Eye (tissue), 1 donor: ENCODE measurements at regions not wholly inside any gene's neighbourhood (a gene's known extent, or its start where the extent isn't known, plus 50 kb on each side); places are given as distances from the start of the nearest gene placed in this dataset.
"Not testable (repeated sequence)": the region's sequence is repeated elsewhere in the genome, so short reads cannot be mapped to it uniquely, and the experiment has no call there.

Experiments
- DNase-seq: peaks from one replicate; pipeline ENCODE4 v3.0.0-alpha.2; 2015

- peak; percentile 55 for DNase-seq
Measured at GRCh38 chr7:131627735-131628190, 71.3 kb upstream of the PODXL start.

DNA sequence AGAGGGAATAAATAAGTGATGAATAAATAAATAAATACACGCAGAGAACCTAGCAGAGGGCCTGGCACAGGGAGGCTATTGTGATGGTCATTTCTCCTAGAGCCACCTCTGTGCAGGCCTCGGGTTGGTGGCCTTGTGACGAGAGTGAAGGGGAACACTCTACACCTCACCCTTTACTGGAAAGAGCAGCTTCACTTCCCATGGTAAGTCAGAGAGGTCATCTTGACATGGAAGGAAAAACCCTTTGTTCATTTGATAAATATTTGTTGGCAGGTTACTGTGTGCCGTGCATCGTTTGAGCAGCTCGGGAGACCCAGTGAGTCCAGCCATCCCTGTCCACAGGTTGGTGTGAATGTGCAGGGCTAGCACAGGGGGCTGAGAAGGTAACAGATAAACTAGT, 70.2 kb upstream of the PODXL start:
- DNase-seq = no peak

DNA sequence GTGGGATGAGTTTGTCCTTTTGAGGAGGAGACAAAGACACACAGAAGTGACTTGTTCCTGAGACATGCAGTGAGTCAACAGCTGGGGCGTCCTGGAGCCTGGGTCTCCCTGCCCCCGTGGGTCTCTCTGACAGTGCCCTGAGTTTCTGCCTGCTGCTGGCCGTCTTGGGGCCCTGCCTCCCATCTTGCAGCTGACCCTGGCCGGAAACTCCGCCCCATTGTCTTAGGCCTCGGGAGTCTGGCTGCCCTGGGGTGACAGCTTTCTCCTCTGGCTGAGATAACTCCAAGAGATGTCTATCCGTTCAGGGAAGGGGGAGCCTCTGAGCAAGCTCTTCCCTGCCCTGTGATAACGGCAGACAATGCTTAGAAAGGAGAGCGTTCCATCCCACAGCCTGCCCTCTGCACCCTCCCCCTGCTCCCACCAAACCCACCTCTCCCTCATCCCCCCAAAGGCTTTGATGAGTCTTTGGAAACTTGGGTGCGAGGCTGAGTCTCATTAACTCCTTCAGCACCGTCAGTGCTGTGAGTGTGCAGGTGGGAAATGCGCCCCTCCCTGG, 69.5 kb upstream of the PODXL start:
- peak; percentile 70 for DNase-seq

DNA sequence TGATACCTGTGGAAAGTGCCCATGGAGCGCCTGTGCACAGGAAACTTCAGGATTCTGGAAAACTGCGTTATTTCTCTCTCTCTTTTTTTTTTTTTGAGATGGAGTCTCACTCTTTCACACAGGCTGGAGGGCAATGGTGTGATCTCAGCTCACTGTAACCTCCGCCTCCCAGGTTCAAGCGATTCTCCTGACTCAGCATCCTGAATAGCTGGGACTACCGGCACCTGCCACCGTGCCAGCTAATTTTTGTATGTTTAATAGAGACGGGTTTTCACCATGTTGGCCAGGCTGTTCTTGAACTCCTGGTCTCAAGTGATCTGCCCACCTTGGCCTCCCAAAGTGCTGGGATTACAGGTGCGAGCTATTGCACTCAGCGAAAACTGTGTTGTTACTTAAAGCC, 68.9 kb upstream of the PODXL start:
- not testable (repeated sequence) for DNase-seq

DNA sequence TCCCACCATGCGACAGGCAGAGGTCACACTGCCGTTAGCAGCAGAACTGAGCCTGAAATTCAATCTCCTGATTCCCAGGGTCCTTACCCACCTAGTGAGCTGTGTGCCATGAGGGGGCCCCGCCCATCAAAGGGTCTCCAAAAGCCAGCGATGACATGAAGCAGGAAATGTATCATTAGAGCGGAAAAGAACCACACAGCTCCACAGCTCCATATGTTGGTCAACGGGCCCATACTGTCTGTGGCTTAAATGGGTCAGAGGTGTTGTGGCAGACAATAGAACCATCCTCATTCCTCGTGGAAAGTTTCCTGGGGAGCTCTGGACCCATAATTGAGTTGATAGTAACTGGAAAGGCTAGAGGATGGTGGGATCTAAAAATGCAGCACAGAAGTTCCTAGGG, 68.1 kb upstream of the PODXL start:
- DNase-seq = no peak

DNA sequence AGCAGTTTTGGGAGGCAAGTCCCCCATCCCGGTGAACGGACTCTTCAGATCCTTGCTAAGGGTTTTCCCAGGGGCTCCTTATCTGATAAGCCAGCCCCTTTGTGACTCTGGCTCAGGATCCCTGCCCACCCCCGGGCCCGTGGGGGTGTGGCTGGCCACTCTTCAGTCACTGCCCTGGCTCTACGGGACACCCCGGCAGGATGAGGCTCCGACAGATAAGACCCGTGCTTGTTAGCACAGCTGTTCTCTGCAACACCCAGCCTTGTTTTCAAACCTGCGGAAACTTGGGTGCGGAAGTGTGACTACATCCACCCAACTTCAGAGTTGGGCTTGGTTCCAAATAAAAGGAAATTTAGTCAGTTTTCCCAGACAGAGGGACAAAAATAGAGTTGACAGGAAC, 66.7 kb upstream of the PODXL start:
- no peak for DNase-seq

GRCh38 chr7:131621652-131622051, 65.2 kb upstream of the PODXL start:
- no peak for DNase-seq

DNA sequence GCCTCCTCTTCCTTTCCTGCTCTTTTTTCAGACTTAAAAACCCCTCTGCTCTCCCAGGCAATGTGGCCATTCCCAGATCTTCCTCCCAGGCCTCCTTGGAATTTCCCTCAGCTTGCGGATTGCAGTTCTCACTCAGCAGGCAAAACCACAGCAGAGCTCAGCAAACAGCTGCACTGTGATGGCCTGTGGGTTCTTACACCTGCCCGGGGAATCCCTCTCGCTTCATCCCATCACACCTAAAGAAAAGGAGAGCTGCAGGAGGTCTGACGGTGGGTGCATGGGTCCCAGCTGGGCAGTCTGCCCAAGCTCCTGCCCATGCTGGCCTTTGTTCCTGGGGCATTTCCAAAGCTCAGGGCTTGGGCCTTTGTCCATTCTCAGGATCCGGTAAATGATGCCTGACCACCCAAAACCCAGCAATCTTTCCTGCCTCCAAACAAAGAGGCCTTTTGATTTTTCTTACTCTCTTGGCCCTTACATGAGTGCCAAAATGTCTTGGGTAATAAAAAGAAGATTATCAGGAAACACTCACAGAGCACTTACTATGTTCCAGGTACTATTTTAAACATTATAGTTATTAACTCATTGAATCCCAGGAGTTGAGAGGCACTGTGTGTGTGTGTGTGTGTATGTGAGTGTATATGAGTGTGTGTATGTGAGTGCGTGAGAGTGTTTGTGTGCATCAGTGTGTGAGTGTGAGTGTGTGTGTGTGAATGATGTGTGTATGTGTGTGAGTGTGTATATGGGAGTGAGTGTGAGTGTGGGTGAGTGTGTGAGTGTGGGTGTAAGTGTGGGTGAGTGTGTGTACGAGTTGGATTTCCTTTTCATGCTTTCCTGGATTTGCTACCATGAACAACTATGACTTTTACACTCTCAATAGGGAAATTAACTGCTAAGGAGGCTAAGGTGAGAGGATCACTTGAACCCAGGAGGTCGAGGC, 64.5 kb upstream of the PODXL start:
- DNase-seq = no peak

DNA sequence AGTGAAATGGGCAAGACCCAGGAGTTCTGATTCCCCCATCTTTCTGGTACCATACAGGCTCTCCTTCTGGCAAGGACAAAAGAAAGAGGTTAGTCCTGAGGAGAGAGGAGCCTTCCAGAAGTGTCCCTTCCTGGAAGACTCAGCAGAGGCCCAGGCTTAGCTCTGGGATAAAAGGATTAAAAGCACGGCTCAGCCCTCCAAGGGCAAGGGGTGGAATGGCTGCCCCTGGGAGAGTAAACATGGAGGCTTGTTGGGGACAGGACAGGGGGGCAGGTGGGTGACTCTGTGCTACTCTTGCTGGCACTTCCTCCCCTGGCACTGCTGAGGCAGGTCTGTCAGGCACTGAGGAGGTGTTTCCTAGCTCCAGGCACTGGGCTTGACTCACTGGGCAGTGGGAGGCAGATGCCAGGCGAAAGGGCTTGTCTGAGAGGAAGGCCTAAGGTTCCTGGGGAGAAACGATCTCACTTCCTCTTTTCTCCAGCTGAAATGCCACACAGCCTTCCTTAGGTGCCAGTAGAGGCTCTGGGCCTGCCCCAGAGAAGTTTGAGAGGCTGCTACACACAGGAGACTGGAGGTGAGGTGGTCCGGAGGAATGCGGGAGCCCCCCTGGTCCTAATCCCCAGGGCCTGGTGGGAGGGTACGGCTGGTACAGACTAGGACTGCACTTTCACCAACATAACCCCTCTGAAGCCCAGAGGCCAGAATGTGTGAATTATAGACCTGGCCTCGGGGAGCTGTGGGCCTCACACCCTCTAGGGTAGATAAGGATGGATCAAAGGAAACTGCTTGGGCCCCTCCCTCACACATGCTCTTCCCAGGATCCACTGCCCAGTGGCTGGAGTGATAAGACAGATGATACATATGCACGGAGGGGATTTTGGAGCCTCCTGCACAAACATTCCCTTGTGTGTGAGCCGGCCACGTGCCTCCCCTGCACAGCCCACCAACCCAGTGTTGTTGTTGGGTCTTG, 63.2 kb upstream of the PODXL start:
- no peak for DNase-seq

DNA sequence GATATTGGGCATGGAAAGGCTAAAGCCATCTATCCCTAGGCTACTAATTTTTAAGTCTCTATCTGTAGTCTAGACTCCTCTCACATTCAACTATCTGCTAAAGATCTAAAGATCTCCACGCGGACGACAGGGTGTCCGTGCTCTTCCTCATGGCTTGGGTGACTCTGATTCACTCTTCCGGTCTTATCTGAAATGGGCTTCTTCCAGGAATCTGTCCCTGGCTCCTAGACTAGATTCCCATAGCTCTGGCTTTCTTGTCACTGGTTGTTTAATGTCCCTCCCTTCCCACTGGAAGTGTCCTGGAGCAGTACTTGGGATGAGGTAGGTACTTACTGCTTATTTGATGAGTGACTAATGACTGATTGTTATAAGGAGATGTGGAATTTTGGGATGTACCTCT, 62.0 kb upstream of the PODXL start:
- no peak for DNase-seq

DNA sequence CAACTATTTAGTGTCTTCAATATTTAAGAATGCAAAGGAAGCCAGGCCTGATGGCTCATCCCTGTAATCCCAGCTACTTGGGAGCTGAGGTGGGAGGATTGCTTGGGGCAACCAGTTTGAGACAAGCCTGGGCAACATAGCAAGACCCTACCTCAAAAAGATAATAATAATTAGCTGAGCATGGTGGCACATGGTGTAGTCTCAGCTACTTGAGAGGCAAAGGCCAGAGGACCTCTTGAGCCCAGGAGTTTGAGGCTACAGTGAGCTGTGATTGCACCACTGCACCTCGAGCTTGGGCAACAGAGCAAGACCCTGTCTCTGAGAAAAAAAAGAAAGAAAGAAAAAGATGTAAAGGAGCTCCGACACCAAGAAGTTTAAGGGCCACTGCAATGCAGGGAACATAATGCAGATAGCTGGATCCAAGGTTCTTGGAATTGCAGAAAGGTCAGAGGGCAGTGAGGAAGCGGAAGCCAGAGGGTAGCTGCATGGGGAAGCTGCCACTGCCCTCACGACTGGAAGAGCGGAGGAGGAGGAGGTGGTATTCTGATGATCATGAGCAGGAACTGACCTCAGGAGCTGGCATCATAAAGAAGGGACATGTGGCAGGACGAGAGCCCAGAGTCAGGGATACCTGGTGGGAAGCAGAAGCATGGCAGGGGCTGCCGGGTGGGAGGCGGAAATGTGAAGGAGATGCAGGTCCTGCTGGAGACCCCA, 60.2 kb upstream of the PODXL start:
- DNase-seq = no peak

DNA sequence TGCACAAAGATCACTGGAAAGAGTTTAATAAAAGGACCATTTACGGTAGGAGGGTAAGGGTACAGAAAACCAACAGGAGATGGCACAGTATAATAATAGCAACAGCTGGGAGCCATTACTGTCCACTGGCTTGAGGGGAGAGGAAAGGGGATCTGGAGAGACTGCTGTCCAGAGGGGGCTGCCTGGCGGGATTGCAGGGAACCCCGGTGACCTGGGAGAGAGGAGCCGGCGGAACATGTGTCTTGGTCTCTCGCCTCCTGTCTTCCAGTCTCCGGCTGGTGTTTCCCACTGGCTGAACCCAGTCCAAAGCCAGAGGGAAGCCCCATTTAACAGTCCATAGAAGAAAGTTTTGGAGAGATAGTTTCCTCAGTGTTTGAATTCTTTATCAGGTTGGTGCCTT, 57.5 kb upstream of the PODXL start:
- no peak for DNase-seq

GRCh38 chr7:131610007-131610406, 53.6 kb upstream of the PODXL start:
- DNase-seq = no peak

- peak; percentile 87 for DNase-seq
Measured at GRCh38 chr7:131608116-131608500, 51.7 kb upstream of the PODXL start.

DNA sequence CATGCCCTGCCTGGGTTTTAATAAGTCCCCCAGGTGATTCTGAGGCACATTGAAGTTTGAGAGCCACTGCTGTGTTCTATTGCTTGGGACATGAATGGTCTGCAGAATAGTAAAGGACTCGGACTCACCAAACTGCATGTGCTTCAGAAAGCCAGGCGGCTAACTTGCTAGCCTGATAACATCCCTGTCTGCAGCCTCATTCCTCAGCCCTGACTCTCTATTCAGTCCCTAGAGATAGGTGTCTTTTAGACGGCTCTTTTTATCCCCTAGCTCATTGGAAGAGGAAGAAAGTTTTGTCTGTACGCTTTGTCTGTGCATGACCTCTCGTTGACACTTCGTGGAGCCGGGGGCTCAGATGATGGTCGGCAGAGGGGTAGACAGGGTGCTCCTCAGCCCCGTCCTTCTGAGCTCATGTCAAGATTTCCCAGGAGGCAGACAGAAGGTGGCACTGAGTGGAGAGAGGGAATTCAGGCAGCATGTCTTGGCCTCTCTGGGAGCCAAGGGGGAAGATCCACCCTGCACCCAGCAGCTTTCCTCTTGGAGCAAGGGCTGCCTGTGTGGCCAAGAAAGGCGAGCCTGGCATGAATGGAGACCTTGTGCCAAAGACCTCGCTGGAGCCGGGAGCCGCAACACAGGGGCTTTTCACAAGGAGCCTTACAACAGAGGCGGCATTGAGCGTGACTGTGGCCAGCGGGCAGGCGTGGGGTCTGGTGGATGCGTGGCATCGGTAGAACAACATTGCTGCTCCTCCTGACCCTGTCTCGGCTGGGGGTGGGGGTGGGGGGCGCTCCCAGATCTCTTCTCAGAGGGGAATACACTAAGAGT, 51.1 kb upstream of the PODXL start:
- peak; percentile 48 for DNase-seq

GRCh38 chr7:131606346-131607290, 50.2 kb upstream of the PODXL start:
- no peak for DNase-seq
